SU-DHL-6 (cell line): ENCODE measurements at regions not wholly inside any gene's neighbourhood (a gene's known extent, or its start where the extent isn't known, plus 50 kb on each side); places are given as distances from the start of the nearest gene placed in this dataset.
"Not testable (repeated sequence)": the region's sequence is repeated elsewhere in the genome, so short reads cannot be mapped to it uniquely, and the experiment has no call there.

Source experiments
- H2AFZ ChIP-seq: fragments of 200-600 bp; sonication (generic); 2 replicates; pipeline ENCODE4 v1.6.1; 2014; ENCODE audit warnings: low read depth, mild to moderate bottlenecking, moderate library complexity, mixed read lengths, antibody characterized with exemption, low read length; ENCODE audit not compliant: severe bottlenecking
- H3F3A ChIP-seq: fragments of 200-600 bp; shearing (Covaris generic); 2 replicates; pipeline ENCODE4 v1.6.0; 2016; ENCODE audit warnings: antibody characterized with exemption, mild to moderate bottlenecking; ENCODE audit not compliant: insufficient read depth
- H3K27ac ChIP-seq: fragments of 200-600 bp; sonication (generic); 2 replicates; pipeline ENCODE4 v1.5.1; 2016; ENCODE audit warnings: low read depth, mild to moderate bottlenecking, low read length, moderate library complexity, mixed read lengths
- H3K27me3 ChIP-seq: fragments of 200-600 bp; sonication (generic), shearing (Covaris generic); 2 replicates; pipeline ENCODE4 v1.6.0; 2014; ENCODE audit warnings: mild to moderate bottlenecking, low read length
- H3K36me3 ChIP-seq: fragments of 200-600 bp; sonication (generic); 2 replicates; pipeline ENCODE4 v1.6.1; 2014; ENCODE audit warnings: mild to moderate bottlenecking, low read length, mixed read lengths
- H3K4me2 ChIP-seq: fragments of 300-600, 200-600 bp; shearing (Covaris generic), sonication (generic); 2 replicates; pipeline ENCODE4 v1.6.0; 2014; ENCODE audit warnings: low read length, low read depth, mild to moderate bottlenecking; ENCODE audit not compliant: poor library complexity, severe bottlenecking
- H3K4me3 ChIP-seq: fragments of 200-600 bp; sonication (generic); 2 replicates; pipeline ENCODE4 v1.5.1; 2014; ENCODE audit warnings: antibody characterized with exemption, low read length, mild to moderate bottlenecking, mixed read lengths; ENCODE audit not compliant: insufficient read depth, poor library complexity, severe bottlenecking
- H3K79me2 ChIP-seq: fragments of 200-600 bp; sonication (generic); 2 replicates; pipeline ENCODE4 v1.6.1; 2014; ENCODE audit warnings: mild to moderate bottlenecking, low read length, moderate library complexity; ENCODE audit not compliant: insufficient read depth
- H3K9ac ChIP-seq: fragments of 200-600 bp; sonication (generic); 2 replicates; pipeline ENCODE4 v1.7.0; 2014; ENCODE audit warnings: mild to moderate bottlenecking, low read length
- H3K9me2 ChIP-seq: fragments of 200-600 bp; sonication (generic); replicated peaks from 2 replicates; pipeline ENCODE4 v1.6.1; 2014; ENCODE audit warnings: low read length; ENCODE audit not compliant: insufficient read depth
- H3K9me3 ChIP-seq: fragments of 200-600 bp; sonication (generic); 2 replicates; pipeline ENCODE4 v1.6.1; 2014; ENCODE audit warnings: low read length, mixed read lengths; ENCODE audit not compliant: insufficient read depth
- H4K20me1 ChIP-seq: fragments of 200-600 bp; sonication (generic); 2 replicates; pipeline ENCODE4 v1.6.1; 2014; ENCODE audit warnings: low read depth, mild to moderate bottlenecking, antibody characterized with exemption, low read length, moderate library complexity, mixed read lengths
- EZH2phosphoT487 ChIP-seq: fragments of 200-600 bp; sonication (generic), shearing (Covaris generic); conservative IDR thresholded peaks from 2 replicates; pipeline ENCODE4 v1.6.1; 2018; ENCODE audit warnings: mild to moderate bottlenecking, antibody characterized with exemption, low read length, moderate library complexity, mixed read lengths
- TF ChIP-seq, protein P1 (sequence below): fragments of 200-600 bp; sonication (generic); IDR thresholded peaks from one replicate; pipeline ENCODE4 v1.5.1; 2017; ENCODE audit warnings: antibody characterized with exemption, mild to moderate bottlenecking, low read length, moderate library complexity; ENCODE audit not compliant: insufficient read depth, poor library complexity, severe bottlenecking

DNA sequence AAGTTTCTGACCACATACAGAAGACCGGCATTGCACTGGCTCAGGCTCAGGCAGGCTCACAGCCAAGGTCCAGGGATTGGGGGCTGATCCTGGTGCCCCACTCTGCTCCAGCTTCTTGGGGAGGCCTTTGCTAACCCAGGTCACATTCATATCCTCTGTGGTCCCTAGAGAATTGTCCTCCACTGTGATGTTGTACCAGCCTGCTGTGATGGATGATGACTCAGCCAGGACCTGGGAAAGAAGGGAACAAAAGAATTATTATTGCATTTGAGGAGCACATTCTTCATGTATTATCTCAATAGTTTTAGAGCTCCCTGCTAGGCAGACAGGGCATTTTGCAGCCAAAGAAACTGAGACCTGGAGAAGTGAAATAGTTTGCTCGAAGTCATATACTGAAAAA, 114.3 kb upstream of the ETV3 start:
- H3F3A ChIP-seq: no peaks in the 10 kb centered on the region
- H3K4me3 ChIP-seq: no peak overlapping the region
- no peak overlapping the region for H3K9ac ChIP-seq
- no peak overlapping the region for H3K4me2 ChIP-seq
- H4K20me1 ChIP-seq: no peaks in the 10 kb centered on the region
- TF ChIP-seq EZH2phosphoT487: no peak
- TF ChIP-seq, protein P1, sequence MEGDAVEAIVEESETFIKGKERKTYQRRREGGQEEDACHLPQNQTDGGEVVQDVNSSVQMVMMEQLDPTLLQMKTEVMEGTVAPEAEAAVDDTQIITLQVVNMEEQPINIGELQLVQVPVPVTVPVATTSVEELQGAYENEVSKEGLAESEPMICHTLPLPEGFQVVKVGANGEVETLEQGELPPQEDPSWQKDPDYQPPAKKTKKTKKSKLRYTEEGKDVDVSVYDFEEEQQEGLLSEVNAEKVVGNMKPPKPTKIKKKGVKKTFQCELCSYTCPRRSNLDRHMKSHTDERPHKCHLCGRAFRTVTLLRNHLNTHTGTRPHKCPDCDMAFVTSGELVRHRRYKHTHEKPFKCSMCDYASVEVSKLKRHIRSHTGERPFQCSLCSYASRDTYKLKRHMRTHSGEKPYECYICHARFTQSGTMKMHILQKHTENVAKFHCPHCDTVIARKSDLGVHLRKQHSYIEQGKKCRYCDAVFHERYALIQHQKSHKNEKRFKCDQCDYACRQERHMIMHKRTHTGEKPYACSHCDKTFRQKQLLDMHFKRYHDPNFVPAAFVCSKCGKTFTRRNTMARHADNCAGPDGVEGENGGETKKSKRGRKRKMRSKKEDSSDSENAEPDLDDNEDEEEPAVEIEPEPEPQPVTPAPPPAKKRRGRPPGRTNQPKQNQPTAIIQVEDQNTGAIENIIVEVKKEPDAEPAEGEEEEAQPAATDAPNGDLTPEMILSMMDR: no peak
- no peaks in the 10 kb centered on the region for H3K9me3 ChIP-seq
- H3K9me2 ChIP-seq: no peaks in the 10 kb centered on the region
- no peak overlapping the region for H2AFZ ChIP-seq
- no peaks in the 10 kb centered on the region for H3K79me2 ChIP-seq
- H3K36me3 ChIP-seq: no peaks in the 10 kb centered on the region
- no peaks in the 10 kb centered on the region for H3K27me3 ChIP-seq
- no peak overlapping the region for H3K27ac ChIP-seq

DNA sequence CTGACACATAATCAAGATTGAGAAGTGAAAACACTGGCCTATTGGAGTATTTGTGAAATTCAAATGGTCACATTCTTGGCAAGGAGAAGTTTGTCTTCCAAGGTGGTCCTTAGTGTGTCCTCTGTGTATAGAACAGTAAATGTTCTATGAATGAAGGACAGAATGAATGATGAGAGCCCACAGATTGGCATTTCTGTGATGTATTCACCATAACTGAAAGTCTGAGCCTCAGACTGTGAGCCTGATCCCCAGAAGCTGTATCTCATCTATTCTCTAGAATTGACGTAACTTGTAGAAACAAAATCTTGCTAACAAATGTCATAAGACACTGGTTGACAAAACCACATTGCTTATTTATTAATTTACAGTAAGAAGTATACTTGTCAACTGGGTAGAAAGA, 111.5 kb upstream of the ETV3 start:
- H3K27me3 ChIP-seq: no peaks in the 10 kb centered on the region

DNA sequence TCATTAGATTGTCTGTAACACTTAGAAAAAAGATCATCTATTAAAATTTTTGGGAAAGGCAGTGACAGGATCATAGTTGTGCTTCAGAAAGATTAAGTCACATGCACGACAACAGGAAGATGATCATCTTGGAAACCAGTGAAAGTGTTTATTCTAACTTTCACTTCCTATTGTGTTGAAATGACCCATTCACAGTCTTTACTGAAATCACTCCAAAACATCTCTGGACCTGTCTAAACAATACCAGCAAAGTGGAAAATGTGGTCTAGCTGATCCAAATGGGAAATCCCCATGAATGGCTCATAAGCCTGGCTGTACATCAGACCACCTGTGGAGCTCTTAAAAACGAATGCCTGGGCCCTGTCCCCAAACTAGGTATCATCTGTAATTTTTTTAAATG, 111.1 kb upstream of the ETV3 start:
- H3K4me3 ChIP-seq: no peak overlapping the region
- H3K27ac ChIP-seq: no peak overlapping the region
- H2AFZ ChIP-seq: no peak overlapping the region
- no peak overlapping the region for H3K4me2 ChIP-seq
- TF ChIP-seq, protein P1: no peak
- no peak for TF ChIP-seq EZH2phosphoT487
- no peaks in the 10 kb centered on the region for H3K36me3 ChIP-seq
- H3K79me2 ChIP-seq: no peaks in the 10 kb centered on the region
- H3K9me2 ChIP-seq: no peaks in the 10 kb centered on the region
- no peak overlapping the region for H3K9ac ChIP-seq
- H3F3A ChIP-seq: no peaks in the 10 kb centered on the region
- no peaks in the 10 kb centered on the region for H3K27me3 ChIP-seq
- H3K9me3 ChIP-seq: no peaks in the 10 kb centered on the region
- H4K20me1 ChIP-seq: no peaks in the 10 kb centered on the region

More for the DNA sequence above, 111.5 kb upstream of the ETV3 start:
- Histone ChIP-seq H3K9me3 (no peaks in the 10 kb centered on the region), H3K4me3 (no peak overlapping the region), H3K27ac (no peak overlapping the region), H3K9me2 (no peaks in the 10 kb centered on the region), H4K20me1 (no peaks in the 10 kb centered on the region), H2AFZ (no peak overlapping the region), H3K9ac (no peak overlapping the region), H3K36me3 (no peaks in the 10 kb centered on the region), H3F3A (no peaks in the 10 kb centered on the region), H3K4me2 (no peak overlapping the region), H3K79me2 (no peaks in the 10 kb centered on the region)
- TF ChIP-seq EZH2phosphoT487: no peak
- TF ChIP-seq, protein P1: no peak

DNA sequence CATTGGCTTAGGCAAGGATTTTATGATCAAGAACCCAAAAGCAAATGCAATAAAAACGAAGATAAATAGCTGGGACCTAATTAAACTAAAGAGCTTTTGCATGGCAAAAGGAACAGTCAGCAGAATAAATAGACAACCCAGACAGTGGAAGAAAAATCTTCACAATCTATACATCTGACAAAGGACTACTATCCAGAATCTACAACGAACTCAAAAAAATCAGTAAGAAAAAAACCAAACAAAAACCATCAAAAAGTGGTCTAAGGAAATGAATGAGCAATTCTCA, 109.5 kb upstream of the ETV3 start:
- not testable (repeated sequence) for H3K27me3 ChIP-seq, H3K79me2 ChIP-seq, H3K4me2 ChIP-seq, H4K20me1 ChIP-seq, H3K9me2 ChIP-seq, H2AFZ ChIP-seq, H3K9me3 ChIP-seq, H3K36me3 ChIP-seq, H3F3A ChIP-seq, H3K9ac ChIP-seq, H3K27ac ChIP-seq, H3K4me3 ChIP-seq
